AG04450 (cell line): ENCODE measurements at regions not wholly inside any gene's neighbourhood (a gene's known extent, or its start where the extent isn't known, plus 50 kb on each side); places are given as distances from the start of the nearest gene placed in this dataset.

Source experiments
- CTCF ChIA-PET: fragments of 300-600, 350-600 bp; formaldehyde crosslinking; extraction: SDS; loops from one replicate; lab custom pipeline; 2022; ENCODE audit warnings: antibody characterized with exemption, inconsistent platforms; lab: Charles Lee
- POLR2A ChIA-PET: fragments of 350-600 bp; formaldehyde crosslinking; extraction: SDS; loops from one replicate; lab custom pipeline; 2021; ENCODE audit warnings: antibody characterized with exemption, inconsistent platforms; lab: Yijun Ruan, JAX
- DNase-seq: peaks from one replicate; pipeline ENCODE4 v3.0.0-alpha.2; 2011; ENCODE audit warnings: low read depth, low spot score
- H3K27ac ChIP-seq: one replicate; pipeline ENCODE4 v1.5.1; 2012; ENCODE audit warnings: low read depth, low read length, control low read depth
- H3K27me3 ChIP-seq: one replicate; pipeline ENCODE4 v1.6.0; 2012; ENCODE audit warnings: low read length; ENCODE audit not compliant: control insufficient read depth, insufficient read depth
- H3K4me3 ChIP-seq: 2 replicates; pipeline ENCODE4 v1.5.1; 2011; ENCODE audit warnings: mild to moderate bottlenecking, low read depth, low read length, control low read depth
- H3K9me3 ChIP-seq: 2 replicates; pipeline ENCODE4 v1.5.1; 2012; ENCODE audit warnings: low read length; ENCODE audit not compliant: control insufficient read depth, insufficient read depth
- TF ChIP-seq, protein P1 (sequence below): IDR thresholded peaks from 2 replicates; pipeline ENCODE4 v1.5.1; 2011; ENCODE audit warnings: low read depth, low read length, control low read depth, inconsistent platforms

DNA sequence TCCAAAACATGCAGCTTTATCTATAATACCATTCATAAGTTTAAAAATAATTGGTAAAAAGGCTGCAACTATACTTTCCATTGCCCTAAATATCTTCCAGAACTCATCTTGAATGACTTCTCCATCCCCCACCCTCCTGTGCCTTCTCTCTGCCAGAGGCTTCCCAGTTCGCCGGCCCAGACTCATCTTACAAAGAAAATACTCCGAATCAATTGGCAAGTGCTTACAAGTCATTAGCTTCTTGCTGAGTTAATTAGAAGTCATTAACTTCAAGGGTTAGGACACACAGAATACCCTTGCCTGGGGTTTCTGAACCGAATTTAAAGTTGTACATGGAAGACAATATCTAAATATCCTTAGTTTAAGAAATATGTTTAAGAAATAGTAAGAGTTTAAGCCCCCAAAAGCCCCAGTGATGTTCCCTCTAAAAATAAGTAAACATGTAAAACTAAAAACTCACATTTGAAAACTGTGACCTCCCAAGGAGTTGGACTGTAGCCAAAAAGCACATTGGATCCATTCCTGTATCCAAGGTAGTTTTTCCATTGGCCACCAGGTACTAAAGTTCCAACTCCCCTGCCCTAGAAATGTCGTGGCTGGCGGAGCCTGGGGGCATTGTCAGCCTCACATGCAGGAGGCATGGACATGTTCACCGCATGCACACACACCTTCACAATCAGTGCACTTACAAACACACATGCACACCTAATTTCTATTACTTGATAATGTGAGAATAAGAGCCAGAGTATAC is 535.2 kb upstream of the FAT1 start:
- H3K27ac ChIP-seq = no peak overlapping the region
- H3K9me3 ChIP-seq = no peaks in the 10 kb centered on the region; the same call in 1 of the 2 replicates
- TF ChIP-seq, protein P1, sequence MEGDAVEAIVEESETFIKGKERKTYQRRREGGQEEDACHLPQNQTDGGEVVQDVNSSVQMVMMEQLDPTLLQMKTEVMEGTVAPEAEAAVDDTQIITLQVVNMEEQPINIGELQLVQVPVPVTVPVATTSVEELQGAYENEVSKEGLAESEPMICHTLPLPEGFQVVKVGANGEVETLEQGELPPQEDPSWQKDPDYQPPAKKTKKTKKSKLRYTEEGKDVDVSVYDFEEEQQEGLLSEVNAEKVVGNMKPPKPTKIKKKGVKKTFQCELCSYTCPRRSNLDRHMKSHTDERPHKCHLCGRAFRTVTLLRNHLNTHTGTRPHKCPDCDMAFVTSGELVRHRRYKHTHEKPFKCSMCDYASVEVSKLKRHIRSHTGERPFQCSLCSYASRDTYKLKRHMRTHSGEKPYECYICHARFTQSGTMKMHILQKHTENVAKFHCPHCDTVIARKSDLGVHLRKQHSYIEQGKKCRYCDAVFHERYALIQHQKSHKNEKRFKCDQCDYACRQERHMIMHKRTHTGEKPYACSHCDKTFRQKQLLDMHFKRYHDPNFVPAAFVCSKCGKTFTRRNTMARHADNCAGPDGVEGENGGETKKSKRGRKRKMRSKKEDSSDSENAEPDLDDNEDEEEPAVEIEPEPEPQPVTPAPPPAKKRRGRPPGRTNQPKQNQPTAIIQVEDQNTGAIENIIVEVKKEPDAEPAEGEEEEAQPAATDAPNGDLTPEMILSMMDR = no peak
- ChIA-PET POLR2A (no interaction called here), CTCF (interaction anchor here (0.6 kb wide), 1 partner anchor 717 kb away, joined by 3 read pairs; no protein-coding TSS in a partner anchor)
- no peaks in the 10 kb centered on the region for H3K27me3 ChIP-seq
- H3K4me3 ChIP-seq = no peak overlapping the region
- no peak for DNase-seq

DNA sequence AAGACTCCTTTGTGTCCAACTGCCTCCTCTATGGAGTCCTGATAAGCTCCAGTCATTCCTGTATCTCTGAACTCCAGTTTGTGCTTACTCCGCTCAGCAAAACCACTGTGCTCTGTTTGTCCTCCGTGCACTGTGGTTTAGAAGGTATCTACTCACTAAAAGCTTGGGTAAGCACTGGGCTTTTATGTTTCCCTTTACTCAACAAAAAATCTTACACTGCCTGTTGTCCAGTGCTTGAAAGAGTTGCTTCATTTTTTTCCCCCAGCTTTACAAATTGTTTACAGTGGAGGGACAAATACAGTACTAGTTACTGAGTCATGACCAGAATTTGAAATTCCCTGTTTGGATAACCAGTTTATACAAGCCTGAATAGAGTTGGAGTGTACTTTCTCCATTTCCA is 545.3 kb upstream of the FAT1 start:
- peak; percentile 48 for DNase-seq
- TF ChIP-seq, protein P1 = no peak
- POLR2A ChIA-PET = interaction anchor here (0.7 kb wide), 1 partner anchor 70 kb away, joined by 4 read pairs; no protein-coding TSS in a partner anchor
- CTCF ChIA-PET = no interaction called here
- H3K9me3 ChIP-seq = no peaks in the 10 kb centered on the region
- no peak overlapping the region for H3K4me3 ChIP-seq
- H3K27me3 ChIP-seq = no peaks in the 10 kb centered on the region
- no peak overlapping the region for H3K27ac ChIP-seq

DNA sequence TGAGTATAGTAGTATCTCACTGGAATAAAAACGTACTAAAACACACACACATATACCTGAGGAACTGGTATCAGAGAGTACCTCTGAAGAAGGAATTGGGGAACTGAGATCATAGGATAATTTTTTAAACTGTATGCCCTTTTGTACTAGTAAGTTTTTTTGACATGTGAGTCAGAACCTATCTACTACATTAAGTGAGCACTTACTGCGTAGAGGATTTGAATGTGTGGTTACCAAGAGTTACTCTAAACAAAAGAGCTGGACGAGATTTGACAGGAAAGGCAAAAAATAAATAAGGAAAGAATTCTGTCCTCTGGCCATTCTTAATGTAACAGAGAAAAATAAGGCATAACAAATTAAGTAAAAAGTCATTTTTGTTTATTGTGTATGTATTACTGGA is 546.5 kb upstream of the FAT1 start:
- no peak overlapping the region for H3K27ac ChIP-seq
- DNase-seq = no peak
- no peaks in the 10 kb centered on the region for H3K9me3 ChIP-seq
- H3K4me3 ChIP-seq = no peak overlapping the region
- POLR2A ChIA-PET = no interaction called here
- H3K27me3 ChIP-seq = no peaks in the 10 kb centered on the region
- CTCF ChIA-PET = no interaction called here
- TF ChIP-seq, protein P1 = no peak

DNA sequence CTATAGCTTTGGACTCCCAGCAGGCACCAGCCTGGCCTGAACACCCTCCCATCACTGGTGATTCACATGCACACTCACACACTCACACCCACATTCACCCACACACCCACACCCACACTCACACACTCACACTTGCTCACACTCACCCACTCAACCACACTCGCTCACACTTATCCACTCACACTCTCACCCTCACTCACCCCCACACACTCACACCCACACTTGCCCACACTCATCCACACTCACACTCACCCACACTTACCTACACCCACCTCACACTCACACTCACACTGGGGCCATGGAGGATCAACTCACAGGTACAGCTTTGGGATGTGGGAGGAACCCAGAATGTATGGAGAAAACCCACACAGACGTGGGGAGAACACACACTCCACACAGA is 548.2 kb upstream of the FAT1 start:
- Histone ChIP-seq H3K27ac (no peak overlapping the region), H3K4me3 (no peak overlapping the region), H3K27me3 (no peaks in the 10 kb centered on the region), H3K9me3 (no peaks in the 10 kb centered on the region)
- TF ChIP-seq, protein P1 = no peak
- DNase-seq = no peak
- ChIA-PET CTCF (no interaction called here), POLR2A (no interaction called here)

DNA sequence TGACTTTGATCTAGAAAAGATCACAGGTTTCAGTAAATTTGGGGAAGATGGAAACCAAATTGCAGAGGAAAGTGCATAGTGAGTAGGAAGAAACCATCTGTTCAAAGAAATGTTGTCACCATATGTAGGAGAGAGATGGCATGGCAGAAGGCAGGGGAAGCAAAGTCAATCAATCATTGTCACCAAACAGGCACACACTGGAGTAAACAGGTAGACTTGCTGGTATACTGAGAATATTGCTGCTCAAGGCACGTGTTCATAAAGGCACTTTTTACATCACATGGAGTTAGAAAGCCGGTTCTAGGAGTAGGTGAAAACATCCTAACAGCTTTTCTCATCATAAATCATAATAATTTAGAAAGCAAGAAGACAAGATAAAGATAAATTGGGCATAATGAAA is 550.5 kb upstream of the FAT1 start:
- H3K27ac ChIP-seq = no peak overlapping the region
- ChIA-PET CTCF (no interaction called here), POLR2A (no interaction called here)
- H3K9me3 ChIP-seq = no peaks in the 10 kb centered on the region
- no peaks in the 10 kb centered on the region for H3K27me3 ChIP-seq
- no peak overlapping the region for H3K4me3 ChIP-seq
- TF ChIP-seq, protein P1 = no peak
- no peak for DNase-seq
